ENCODE measurements at regions not wholly inside any gene's neighbourhood (a gene's known extent, or its start where the extent isn't known, plus 50 kb on each side); places are given as distances from the start of the nearest gene placed in this dataset.
"Not testable (repeated sequence)": the region's sequence is repeated elsewhere in the genome, so short reads cannot be mapped to it uniquely, and the experiment has no call there.

DNA sequence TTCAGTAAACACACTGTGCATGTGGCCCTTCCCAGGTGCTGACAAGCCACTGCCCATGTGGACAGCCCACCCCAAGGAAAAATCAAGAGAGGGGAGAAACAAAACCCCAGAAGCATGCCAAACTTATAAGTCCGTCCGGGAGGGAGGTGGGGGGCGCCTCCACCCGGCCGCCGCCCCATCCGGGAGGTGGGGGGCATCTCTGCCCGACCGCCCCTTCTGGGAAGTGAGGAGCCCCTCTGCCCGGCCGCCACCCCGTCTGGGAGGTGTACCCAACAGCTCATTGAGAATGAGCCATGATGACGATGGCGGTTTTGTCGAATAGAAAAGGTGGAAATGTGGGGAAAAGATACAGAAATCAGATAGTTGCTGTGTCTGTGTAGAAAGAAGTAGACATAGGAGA is 53.8 kb upstream of the C2CD4B start:
- no peak for DNase-seq (ENCODE audit: low read depth in 4 of 4, low spot score in 1 of 4)

DNA sequence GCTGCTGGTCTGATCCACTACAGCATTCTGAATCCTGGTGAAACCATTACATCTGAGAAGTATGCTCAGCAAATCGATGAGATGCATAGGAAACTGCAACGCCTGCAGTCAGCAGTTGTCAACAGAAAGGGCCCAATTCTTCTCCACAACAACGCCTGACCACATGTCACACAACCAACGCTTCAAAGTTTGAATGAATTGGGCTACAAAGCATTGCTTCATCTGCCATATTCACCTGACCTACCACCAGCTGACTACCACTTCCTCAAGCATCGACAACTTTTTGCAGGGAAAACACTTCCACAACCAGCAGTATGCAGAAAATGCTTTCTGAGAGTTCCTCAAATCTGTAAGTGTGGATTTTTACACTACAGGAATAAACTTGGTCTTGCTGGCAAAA is 54.7 kb upstream of the C2CD4B start:
- DNase-seq (ENCODE audit: low read depth in 4 of 4, low spot score in 1 of 4), result no peak

DNA sequence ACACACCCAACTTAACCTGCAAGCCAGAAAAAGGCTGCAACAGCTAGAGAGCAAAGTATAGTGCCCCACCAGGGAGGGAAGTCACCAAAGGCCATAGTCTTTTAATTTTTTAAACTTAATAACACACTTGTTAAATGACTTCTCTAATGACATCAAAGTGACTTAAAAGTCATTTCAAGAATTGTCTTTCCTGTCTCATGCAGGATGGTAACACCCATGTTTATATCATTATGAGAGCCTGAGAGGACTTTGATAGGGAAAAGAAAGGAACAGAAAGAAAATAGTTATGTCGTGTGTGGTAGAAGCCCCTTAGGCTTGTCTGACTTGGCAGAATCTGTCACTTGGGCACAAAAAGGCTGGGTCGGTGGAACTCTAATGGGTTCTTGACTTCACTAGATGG is 57.9 kb upstream of the C2CD4B start:
- no peak for DNase-seq (ENCODE audit: low read depth in 4 of 4, low spot score in 1 of 4)

DNA sequence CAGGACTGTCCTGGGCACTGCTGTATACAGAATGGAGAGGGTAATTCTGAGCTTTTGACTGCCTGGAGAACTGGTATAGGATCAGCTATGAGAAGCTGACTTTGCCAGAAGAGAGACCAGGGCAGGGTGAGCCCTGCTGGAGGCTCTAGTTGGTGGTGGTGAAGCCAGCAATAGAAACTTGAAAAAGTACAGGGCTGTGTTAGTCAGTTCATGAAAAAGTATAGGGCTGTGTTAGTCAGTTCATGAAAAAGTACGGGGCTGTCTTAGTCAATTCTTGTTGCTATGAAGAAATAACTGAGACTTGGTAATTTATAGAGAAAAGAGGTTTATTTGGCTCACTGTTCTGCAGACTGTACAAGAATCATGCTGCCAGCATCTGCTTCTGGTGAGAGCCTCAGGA is 63.5 kb upstream of the C2CD4B start:
- no peak for DNase-seq (ENCODE audit: low read depth in 4 of 4, low spot score in 1 of 4)

DNA sequence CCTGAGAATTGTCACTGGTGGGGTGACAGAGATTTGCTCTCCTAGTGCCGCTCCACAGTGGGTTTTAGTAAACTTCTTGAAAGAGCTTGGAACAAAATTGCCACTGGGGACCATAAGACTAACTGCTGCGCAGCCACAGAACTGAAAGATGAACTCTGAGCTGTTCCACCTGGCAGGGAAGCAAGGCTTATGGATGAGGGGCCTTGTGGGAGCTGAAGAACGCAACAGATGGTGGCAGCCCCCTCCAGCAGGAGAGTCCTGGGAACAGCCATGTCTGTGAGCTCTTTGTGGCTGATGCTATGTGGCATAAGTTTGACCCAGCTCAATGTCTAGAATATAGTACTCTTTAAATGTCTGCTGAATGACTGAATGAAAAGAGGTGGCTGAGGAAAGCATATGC is 66.8 kb upstream of the C2CD4B start:
- no peak for DNase-seq (ENCODE audit: low read depth in 4 of 4, low spot score in 1 of 4)

DNA sequence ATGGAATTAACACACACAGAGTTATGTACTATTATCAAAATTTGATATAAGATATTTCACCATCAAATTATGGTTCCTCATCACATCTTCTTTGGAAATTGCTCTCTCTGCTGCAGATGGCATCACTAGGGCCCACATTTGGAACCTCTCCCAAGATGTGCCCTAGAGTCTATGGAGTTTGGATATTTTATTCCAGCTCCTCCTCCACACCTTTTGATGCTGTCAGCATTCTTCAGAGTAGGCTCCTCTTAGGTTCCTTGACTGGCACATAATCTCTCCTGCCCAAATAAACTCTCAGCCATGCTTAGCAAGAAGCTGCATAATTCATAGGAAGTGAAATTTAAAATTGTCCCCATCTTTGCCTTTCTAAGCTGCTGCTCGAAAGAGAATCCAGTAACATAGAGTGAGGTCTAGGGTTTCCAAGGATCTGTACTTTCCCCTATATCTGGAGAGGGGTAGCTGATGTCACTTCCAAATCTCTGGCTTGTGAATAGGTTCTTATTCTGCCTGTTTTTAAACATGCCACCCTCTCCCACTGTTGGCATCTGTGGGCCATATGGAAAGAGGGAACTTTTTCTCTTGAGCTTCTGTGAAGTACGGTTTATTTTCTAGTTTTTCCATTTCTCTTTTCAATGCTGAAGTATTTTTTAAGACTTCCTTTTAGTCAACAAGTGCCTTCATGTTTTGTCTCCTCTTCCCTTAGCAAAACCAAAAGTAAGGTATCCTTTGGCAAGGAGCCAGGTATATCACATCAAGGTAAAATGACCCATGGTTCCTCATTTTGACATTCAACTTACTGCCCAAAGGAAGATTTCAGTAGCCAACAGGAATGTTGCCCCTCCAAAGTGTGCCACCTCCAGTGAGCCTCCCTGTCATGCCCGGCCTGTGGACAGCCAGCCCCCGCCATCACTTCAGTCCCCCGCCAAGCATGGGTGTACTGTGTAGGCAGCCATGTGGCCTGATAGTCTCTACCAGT is 75.3 kb upstream of the C2CD4B start:
- DNase-seq (ENCODE audit: low read depth in 4 of 4, low spot score in 1 of 4), result no peak

DNA sequence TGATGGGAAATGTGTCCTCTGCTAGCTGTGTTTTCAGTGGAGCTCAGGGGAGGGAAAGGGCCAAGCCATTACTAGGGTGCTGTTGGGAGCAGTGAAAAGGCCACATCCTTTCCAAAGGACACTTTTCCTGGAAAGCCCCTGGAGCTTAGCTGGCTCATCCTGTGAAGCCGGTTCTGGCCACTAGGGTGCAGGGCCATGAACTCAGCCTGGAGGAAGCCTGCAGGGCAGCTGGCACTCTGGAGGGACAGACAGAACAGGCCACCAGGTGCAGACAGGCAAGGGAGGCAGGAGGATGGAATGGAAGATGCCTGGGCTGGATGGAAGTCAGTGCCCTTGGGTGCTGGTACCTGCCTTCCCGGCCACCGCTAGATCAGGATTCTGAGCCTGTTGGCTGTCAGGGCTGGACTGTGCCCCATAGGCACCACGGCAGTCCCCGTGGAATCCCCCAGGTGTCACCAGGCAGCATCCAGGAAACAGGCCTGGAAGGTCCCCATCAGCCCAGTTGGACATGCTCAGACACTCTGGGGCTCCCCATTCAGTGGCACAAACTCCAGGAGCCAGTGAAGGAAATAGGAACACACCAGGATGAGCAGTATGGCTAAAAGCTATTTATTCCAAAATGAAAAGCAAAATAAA is 76.2 kb upstream of the C2CD4B start:
- no peak for DNase-seq (ENCODE audit: low read depth in 4 of 4, low spot score in 1 of 4)

DNA sequence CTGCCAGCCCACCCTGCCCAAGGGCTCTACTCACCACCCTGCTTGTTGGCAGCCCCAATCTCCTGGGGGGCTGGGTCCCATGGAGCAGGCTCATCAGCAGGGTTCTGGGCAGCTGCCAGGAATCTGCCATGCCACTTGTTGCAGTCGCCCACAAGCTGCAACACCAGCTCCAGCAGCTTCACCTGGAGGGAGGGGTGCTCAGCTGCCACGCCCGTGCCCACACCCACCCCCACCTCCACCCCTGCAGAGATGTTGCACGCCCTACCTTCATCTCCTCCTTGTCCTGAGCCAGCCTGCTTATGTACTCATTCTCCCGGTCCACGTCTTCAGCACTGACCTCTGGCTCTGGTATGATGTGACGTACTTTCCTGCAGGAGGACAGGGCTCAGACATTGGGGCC is 77.9 kb upstream of the C2CD4B start:
- no peak for DNase-seq (ENCODE audit: low read depth in 4 of 4, low spot score in 1 of 4)

DNA sequence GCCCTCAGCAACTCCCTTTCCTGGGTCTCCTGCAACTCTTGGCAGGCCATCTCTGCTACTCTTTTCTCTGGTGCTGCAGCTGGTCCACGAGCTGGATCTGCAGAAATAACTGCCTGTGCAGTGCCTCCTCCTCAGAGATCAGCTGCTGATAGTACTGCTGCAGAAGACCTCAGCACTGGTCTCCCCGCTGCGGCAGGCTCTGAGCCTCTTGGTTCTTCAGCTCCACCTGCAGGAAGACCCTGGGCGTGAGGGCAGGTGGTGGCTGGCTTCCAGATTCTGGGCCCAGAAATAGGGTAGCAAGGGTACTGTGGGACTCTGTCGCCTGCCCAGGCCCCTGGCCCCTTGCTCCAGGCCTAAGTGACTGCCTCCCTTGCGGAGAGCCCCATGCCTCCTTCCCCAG is 79.7 kb upstream of the C2CD4B start:
- no peak for DNase-seq (ENCODE audit: low read depth in 4 of 4, low spot score in 1 of 4)

DNA sequence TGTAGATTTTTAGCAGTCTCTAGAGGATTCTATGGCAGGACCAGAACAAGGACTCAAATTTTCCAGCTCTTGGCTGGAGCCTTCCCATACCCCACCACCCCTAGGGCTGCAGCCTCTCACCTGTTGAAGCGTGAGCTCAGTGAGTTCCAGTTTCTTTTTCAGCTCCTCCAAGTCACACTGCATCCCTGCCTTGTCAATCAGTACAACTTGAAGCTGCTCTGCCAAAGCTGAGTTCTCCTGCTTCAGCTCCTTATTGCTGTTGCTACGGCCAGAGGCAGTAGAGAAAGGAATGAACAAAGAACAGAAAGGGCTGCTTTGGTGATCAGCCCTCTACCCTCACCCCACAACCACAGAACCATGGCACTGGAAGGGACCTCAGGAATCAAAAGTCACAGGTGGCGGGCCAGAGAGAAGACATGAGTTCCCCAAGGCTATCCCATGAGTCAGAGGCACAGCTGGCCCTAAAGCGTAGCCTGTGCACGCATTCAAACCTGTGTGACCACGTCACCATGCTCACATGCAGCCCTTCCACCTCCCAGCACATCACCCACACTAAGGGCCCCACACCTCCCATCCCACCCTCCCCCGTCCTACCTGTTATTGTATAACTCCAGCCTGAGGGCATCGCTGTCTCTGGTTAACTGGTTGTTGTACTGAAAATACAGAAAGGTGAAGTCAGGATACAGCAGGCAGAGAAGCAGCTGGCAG is 83.3 kb upstream of the C2CD4B start:
- DNase-seq (ENCODE audit: low read depth in 4 of 4, low spot score in 1 of 4), result no peak

DNA sequence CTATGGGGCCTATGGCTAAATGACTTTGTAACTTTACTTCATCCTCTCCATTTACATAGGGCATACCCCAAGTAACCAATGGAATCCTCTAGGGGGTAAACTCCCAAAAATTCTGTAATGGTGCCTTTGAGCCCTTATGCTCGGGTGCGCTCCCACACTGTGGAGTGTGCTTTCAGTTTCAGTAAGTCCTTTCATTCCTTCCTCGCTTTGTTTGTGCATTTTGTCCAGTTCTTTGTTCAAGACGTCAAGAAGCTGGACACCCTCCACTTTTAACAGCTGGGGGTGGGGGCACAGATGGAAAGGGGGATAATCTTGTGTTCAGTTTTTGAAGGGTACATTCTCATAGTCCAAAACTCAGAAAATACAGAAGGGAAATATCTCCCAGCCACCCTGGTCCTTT is 84.4 kb upstream of the C2CD4B start:
- DNase-seq (ENCODE audit: low read depth in 4 of 4, low spot score in 1 of 4), result no peak

DNA sequence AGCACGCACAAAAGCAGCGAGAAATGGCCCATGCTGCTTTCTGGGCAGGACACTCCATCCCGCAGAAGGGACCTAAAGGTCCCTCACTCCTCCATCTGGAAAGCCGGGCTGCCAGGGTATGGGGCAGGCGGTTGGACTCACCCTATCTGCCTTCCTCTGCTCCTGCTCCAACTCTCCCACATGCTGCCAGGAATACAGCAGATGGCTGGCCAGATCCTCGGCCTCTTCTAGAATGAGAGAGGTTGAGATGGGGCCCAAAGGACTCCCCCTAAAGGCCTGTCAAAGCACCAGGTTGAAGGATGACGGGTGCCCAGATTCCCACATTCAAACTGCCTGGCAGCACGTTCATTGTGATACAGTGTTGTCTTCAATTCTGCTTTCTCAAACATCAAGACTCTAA is 85.1 kb upstream of the C2CD4B start:
- DNase-seq (ENCODE audit: low read depth in 4 of 4, low spot score in 1 of 4), result no peak

DNA sequence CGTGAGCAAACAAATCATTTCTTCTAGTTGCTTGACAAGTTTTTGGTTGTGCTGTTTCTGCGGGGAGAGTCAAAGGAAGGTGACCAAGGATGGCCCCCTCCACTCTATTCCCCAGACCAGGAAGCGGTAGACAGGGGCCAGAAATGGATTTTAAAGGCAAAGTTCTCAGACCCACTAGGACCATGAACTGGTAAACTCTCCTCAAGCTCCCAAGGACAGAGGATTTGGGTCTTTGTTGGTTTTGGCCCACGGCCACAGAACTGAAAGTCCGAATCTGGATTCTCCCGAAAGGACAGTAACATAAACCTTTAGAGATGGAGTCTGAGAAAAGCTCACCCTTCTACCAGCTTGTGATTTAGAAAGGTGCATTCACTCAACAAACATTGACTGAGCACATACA is 85.9 kb upstream of the C2CD4B start:
- DNase-seq (ENCODE audit: low read depth in 4 of 4, low spot score in 1 of 4), result no peak

DNA sequence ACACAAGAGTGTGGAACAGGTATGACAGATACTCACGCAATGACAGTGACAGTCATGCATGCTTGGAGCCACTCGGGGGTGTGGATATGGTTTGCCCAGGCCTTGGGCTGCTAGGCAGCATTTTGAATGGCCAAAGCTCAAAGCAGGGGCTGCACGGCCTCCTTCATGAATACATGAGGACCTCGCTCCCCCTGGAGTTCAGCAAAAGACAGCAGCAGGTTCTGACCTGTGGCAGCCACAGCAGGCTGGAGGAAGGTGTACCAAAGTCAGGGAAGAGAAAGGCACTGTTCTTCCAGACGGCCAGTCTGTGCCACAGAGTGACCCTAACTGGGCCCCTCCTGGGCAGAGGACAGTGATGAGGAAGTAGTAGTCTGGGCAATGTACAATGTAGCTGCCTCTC is 88.2 kb upstream of the C2CD4B start:
- no peak for DNase-seq (ENCODE audit: low read depth in 4 of 4, low spot score in 1 of 4)

DNA sequence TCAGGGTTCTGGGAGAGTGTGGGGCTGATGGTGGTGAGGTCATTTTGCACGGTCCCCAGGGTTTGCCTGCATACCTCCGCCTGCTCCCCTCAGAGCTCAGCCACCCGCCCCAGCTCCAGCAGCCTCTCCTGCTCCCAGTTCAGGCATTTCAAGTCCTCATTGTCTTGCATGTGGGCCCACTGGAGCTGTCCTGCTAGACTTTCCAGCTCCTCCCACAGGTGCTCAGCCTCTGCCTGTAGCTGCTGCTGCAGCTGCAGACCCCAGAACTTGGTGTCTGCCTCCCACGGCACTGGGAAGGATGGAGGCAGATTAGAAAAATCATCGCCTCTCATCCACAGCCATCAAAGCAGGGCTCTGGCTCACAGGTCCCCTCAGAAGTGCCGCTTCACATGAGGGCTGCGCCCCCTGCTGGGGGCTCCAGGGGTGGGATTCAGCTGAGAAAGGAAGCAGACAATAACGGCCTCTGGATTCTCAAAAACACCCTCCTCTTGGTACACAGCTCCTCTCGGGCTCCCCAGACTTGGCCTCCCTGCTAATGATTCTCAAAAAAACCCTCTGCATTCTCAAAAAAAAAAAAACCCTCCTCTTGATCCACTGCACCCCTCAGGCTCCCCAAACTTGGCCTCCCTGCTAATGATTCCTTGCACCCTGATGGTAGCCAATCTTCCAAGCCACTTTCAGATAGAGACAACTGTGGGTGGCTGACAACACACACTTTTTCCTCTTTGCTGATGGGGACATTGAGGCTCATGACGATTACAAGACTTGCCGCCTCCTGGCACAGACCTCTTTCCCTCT is 89.3 kb upstream of the C2CD4B start:
- peak; percentile 35 to 63 (median 56) for DNase-seq (ENCODE audit: low read depth in 4 of 4, low spot score in 1 of 4)

DNA sequence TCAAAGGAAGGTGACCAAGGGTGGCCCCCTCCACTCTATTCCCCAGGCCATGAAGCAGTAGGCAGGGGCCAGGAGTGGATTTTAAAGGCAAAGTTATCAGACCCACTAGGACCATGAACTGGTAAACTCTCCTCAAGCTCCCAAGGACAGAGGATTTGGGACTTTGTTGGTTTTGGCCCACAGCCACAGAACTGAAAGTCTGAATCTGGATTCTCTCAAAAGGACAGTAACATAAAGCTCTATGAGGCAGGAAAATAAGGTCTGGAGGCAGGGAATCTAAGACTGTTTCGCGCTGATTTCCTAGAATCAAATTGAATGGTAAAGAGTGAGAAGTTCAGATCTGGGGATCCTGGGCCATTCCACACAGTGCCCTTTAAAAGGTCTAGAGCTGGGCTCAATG is 91.3 kb upstream of the C2CD4B start:
- DNase-seq (ENCODE audit: low read depth in 4 of 4, low spot score in 1 of 4), result not testable (repeated sequence)

DNA sequence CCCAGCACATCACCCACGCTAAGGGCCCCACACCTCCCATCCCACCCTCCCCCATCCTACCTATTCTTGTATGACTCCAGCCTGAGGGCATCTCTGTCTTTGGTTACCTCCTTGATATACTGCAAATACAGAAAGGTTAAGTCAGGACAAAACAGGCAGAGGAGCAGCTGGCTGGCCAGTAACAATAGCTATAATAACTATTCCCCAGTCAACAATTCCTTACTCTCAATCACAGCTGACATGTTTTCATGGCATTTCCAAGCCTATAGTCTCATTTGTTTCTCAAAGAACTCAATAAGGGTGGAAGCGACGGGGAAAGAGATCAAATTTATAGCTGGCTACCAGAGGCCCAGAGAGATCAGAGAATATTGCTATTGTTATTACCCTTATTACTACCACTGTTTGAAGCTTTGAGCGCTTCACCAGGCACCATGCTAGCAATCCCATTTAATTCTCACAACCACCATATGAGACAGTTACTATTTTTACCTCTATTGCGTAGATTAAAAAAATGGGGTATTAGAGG is 93.0 kb upstream of the C2CD4B start:
- no peak for DNase-seq (ENCODE audit: low read depth in 4 of 4, low spot score in 1 of 4)

DNA sequence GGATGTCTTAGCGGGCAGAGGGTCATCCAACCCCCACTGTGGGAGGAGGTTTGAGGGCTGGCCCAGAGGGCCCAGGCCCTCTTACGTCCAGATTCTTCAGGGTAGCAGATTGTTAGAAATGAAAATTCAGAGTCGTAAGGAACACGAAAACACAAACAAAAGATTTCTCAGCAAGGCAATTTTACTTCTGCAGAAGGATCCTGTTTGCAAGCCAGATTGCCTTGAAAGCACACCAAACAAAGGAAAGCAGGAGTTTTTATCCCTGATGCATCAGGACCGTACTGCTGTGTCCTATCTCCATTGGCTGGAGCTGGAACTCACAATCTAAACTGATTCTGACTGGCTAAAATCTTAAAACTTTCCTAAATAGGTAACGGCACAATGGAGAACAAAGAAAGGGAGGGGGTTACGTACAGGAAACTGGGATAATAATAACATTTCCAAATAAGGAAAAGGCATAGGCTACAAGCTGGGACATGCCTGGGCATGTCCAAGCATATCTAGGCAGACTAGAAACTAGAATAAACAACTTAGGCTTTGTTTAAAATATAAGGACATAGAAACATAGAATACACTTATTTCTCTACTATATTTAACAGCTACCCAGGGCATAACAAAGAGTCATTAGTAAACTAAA is 97.3 kb upstream of the C2CD4B start:
- no peak for DNase-seq (ENCODE audit: low read depth in 4 of 4, low spot score in 1 of 4)

DNA sequence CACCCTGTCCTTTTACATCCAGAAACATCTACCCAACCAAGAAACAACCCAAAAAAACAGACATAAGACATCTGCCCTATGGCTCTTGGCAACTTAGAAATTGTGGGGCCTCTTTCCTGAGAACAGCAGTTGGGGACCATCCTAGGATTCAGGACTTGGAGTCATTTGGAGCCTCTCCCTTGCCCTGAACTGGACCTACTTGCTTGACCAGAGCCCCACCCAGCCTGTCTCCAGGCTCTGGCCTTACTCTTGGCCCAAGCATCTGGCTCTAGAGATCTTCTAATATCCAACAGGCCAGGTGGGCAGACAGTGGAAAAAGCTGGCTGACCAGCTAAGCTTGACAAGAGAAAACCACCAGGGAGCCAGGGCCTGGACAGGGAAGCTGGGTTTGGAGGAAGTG is 99.1 kb upstream of the C2CD4B start:
- no peak for DNase-seq (ENCODE audit: low read depth in 4 of 4, low spot score in 1 of 4)

DNA sequence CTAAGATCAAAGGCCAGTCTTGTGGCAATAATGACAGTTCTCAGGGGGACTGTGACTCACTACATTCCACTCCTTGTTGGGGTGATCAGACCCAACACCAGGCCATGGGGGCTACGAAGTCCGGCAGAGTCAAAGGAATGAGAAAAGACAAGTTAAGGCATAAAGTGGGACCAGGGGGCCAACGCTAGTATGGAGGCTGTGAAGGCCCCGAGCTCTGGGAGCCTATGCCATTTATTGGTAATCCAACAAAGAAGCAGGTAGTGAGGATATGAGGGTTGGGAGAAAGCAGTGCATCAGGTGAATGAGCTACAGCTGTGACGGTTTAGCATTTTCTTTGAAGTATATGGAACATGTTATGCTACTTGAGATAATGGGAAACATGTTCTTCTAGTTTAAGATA is 104.4 kb upstream of the C2CD4B start:
- DNase-seq (ENCODE audit: low read depth in 4 of 4, low spot score in 1 of 4), result no peak

All from stimulated activated CD4-positive, alpha-beta T cell treated with anti-CD3 and anti-CD28 coated beads, Interleukin-1b, Interleukin-23, amount 100 ng/mL, for 24 hours (primary cell).